Neural progenitor cell (in vitro differentiated cells): ENCODE measurements at regions not wholly inside any gene's neighbourhood (a gene's known extent, or its start where the extent isn't known, plus 50 kb on each side); places are given as distances from the start of the nearest gene placed in this dataset.

Experiments used
- DNase-seq: peaks from one replicate; pipeline ENCODE4 v3.0.0-alpha.2; 2016; ENCODE audit warnings: low spot score
- H2AFZ ChIP-seq: fragments of 200-600 bp; sonication (generic); replicated peaks from 2 replicates; pipeline ENCODE4 v1.6.1; 2016; ENCODE audit warnings: antibody characterized with exemption
- H3F3A ChIP-seq: fragments of 200-600 bp; sonication (generic); 2 replicates; pipeline ENCODE4 v1.6.1; 2016; ENCODE audit warnings: antibody characterized with exemption, low read depth
- H3K27ac ChIP-seq: fragments of 200-600 bp; sonication (generic); 2 replicates; pipeline ENCODE4 v1.5.1; 2016; ENCODE audit warnings: mild to moderate bottlenecking
- H3K27me3 ChIP-seq: fragments of 200-600 bp; sonication (generic); 2 replicates; pipeline ENCODE4 v1.6.1; 2016; ENCODE audit warnings: mild to moderate bottlenecking, moderate library complexity
- H3K36me3 ChIP-seq: fragments of 200-600 bp; sonication (generic); 2 replicates; pipeline ENCODE4 v1.5.1; 2016
- H3K4me1 ChIP-seq: fragments of 200-600 bp; sonication (generic); 2 replicates; pipeline ENCODE4 v1.6.1; 2016; ENCODE audit warnings: mixed run types
- H3K4me2 ChIP-seq: fragments of 200-600 bp; sonication (generic); 2 replicates; pipeline ENCODE4 v1.6.1; 2016
- H3K4me3 ChIP-seq: fragments of 200-600 bp; sonication (generic); 2 replicates; pipeline ENCODE4 v1.5.1; 2016
- H3K79me2 ChIP-seq: fragments of 200-600 bp; sonication (generic); 2 replicates; pipeline ENCODE4 v1.6.1; 2016; ENCODE audit warnings: low read depth
- H3K9ac ChIP-seq: fragments of 200-600 bp; sonication (generic); 2 replicates; pipeline ENCODE4 v1.6.1; 2016
- H3K9me3 ChIP-seq: fragments of 200-600 bp; sonication (generic); 2 replicates; pipeline ENCODE4 v1.5.1; 2016; ENCODE audit warnings: low read depth
- H4K20me1 ChIP-seq: fragments of 200-600 bp; sonication (generic); 2 replicates; pipeline ENCODE4 v1.6.1; 2016; ENCODE audit warnings: low read depth
- H3K27ac Mint-ChIP-seq: 3 replicates; pipeline ENCODE4 v1.8.0; 2021; ENCODE audit warnings: mixed read lengths
- H3K27me3 Mint-ChIP-seq: 2 replicates; pipeline ENCODE4 v1.8.0; 2022; ENCODE audit warnings: low read depth, mild to moderate bottlenecking, inconsistent platforms, moderate library complexity, mixed read lengths; ENCODE audit not compliant: insufficient read depth
- H3K36me3 Mint-ChIP-seq: 3 replicates; pipeline ENCODE4 v1.8.0; 2021; ENCODE audit warnings: mixed read lengths
- H3K4me1 Mint-ChIP-seq: 3 replicates; pipeline ENCODE4 v1.8.0; 2021; ENCODE audit warnings: mixed read lengths
- H3K4me3 Mint-ChIP-seq: 3 replicates; pipeline ENCODE4 v1.8.0; 2021; ENCODE audit warnings: mild to moderate bottlenecking, moderate library complexity, mixed read lengths
- H3K9me3 Mint-ChIP-seq: 3 replicates; pipeline ENCODE4 v1.8.0; 2020; ENCODE audit warnings: mixed read lengths
- CTCF ChIP-seq: fragments of 200-600 bp; sonication (generic); IDR thresholded peaks from 2 replicates; pipeline ENCODE4 v1.5.1; 2017; ENCODE audit warnings: antibody characterized with exemption, mild to moderate bottlenecking
- EZH2 ChIP-seq: fragments of 200-600 bp; sonication (generic); IDR thresholded peaks from 2 replicates; pipeline ENCODE4 v1.6.1; 2017; ENCODE audit warnings: antibody characterized with exemption, mild to moderate bottlenecking, moderate library complexity
- EZH2phosphoT487 ChIP-seq: fragments of 200-600 bp; sonication (generic); IDR thresholded peaks from 2 replicates; pipeline ENCODE4 v1.6.1; 2017; ENCODE audit warnings: antibody characterized with exemption

GRCh38 chr1:221264848-221265247 is 385.6 kb downstream of the HLX start:
- Histone ChIP-seq H3K27me3 (no peaks in the 10 kb centered on the region), H3K4me1 (peaks cover 10% of the 10 kb centered on the region), H3K9me3 (no peaks in the 10 kb centered on the region), H2AFZ (peak overlapping the region; percentile 20), H4K20me1 (no peaks in the 10 kb centered on the region), H3K27ac (no peak overlapping the region), H3K9ac (no peak overlapping the region), H3K79me2 (no peaks in the 10 kb centered on the region), H3K4me2 (no peak overlapping the region), H3K36me3 (no peaks in the 10 kb centered on the region), H3K4me3 (no peak overlapping the region), H3F3A (no peaks in the 10 kb centered on the region)
- TF ChIP-seq CTCF = no peak
- TF ChIP-seq EZH2 = no peak
- TF ChIP-seq EZH2phosphoT487 = no peak
- peaks cover 3% of the 10 kb centered on the region for H3K27me3 Mint-ChIP-seq
- H3K9me3 Mint-ChIP-seq = peaks cover 4% of the 10 kb centered on the region
- H3K4me1 Mint-ChIP-seq = peaks cover 10% of the 10 kb centered on the region
- no peaks in the 10 kb centered on the region for H3K36me3 Mint-ChIP-seq
- no peak overlapping the region for H3K4me3 Mint-ChIP-seq
- no peak for DNase-seq
- no peak overlapping the region for H3K27ac Mint-ChIP-seq

DNA sequence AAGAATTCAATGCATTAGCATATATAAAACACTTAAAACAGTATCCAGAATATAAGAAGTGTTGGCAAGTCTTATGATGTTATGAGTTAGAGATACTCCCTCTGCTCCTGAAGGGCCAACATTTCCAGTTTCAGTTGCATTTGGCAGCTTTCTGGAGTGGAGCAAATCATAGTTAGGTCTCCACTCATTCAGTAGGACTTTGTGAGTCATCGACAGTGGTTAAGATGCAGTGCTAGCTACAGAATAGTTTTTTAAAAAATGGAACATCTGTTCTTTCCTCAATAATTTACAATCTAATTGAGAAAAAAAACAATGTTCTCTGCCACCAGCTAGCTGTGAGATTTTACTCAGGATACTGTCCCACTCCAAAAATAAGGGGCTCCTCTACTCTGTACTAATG is 389.1 kb downstream of the HLX start:
- H3K9me3 Mint-ChIP-seq = peaks cover 4% of the 10 kb centered on the region

GRCh38 chr1:221271701-221272100 is 392.5 kb downstream of the HLX start:
- Mint-ChIP-seq H3K27me3 (peaks cover 2% of the 10 kb centered on the region), H3K36me3 (no peaks in the 10 kb centered on the region), H3K9me3 (no peaks in the 10 kb centered on the region), H3K4me3 (no peak overlapping the region), H3K4me1 (peaks cover 11% of the 10 kb centered on the region), H3K27ac (no peak overlapping the region)
- no peak for DNase-seq
- Histone ChIP-seq H3K79me2 (no peaks in the 10 kb centered on the region), H3K27ac (no peak overlapping the region), H3K4me2 (no peak overlapping the region), H4K20me1 (no peaks in the 10 kb centered on the region), H3K9ac (no peak overlapping the region), H3K36me3 (no peaks in the 10 kb centered on the region), H3F3A (no peaks in the 10 kb centered on the region), H3K27me3 (no peaks in the 10 kb centered on the region), H3K9me3 (no peaks in the 10 kb centered on the region), H3K4me3 (no peak overlapping the region), H3K4me1 (peaks cover 8% of the 10 kb centered on the region), H2AFZ (no peak overlapping the region)
- TF ChIP-seq EZH2phosphoT487 (no peak), EZH2 (no peak), CTCF (no peak)

More for the DNA sequence above, 389.1 kb downstream of the HLX start:
- peaks cover 3% of the 10 kb centered on the region for H3K27me3 Mint-ChIP-seq
- Histone ChIP-seq H3K9ac (no peak overlapping the region), H3K4me3 (no peak overlapping the region), H2AFZ (no peak overlapping the region), H3K79me2 (no peaks in the 10 kb centered on the region), H3K27me3 (no peaks in the 10 kb centered on the region), H3K4me1 (peaks cover 10% of the 10 kb centered on the region), H3K9me3 (no peaks in the 10 kb centered on the region), H4K20me1 (no peaks in the 10 kb centered on the region), H3K4me2 (no peak overlapping the region), H3F3A (no peaks in the 10 kb centered on the region), H3K27ac (no peak overlapping the region), H3K36me3 (no peaks in the 10 kb centered on the region)
- H3K4me1 Mint-ChIP-seq = peaks cover 10% of the 10 kb centered on the region
- H3K4me3 Mint-ChIP-seq = no peak overlapping the region
- DNase-seq = no peak
- TF ChIP-seq CTCF = no peak
- TF ChIP-seq EZH2 = no peak
- no peak for TF ChIP-seq EZH2phosphoT487
- H3K36me3 Mint-ChIP-seq = no peaks in the 10 kb centered on the region
- no peak overlapping the region for H3K27ac Mint-ChIP-seq

- DNase-seq = no peak
- H3K4me3 Mint-ChIP-seq = no peak overlapping the region
- Histone ChIP-seq H3K9ac (no peak overlapping the region), H3K9me3 (no peaks in the 10 kb centered on the region), H3K4me3 (no peak overlapping the region), H3K79me2 (no peaks in the 10 kb centered on the region), H3F3A (no peaks in the 10 kb centered on the region), H3K27me3 (no peaks in the 10 kb centered on the region), H3K27ac (no peak overlapping the region), H3K4me1 (peaks cover 8% of the 10 kb centered on the region), H4K20me1 (no peaks in the 10 kb centered on the region), H2AFZ (no peak overlapping the region), H3K4me2 (no peak overlapping the region), H3K36me3 (no peaks in the 10 kb centered on the region)
- H3K4me1 Mint-ChIP-seq = peaks cover 11% of the 10 kb centered on the region
- H3K36me3 Mint-ChIP-seq = no peaks in the 10 kb centered on the region
- H3K27ac Mint-ChIP-seq = no peak overlapping the region
- TF ChIP-seq CTCF (no peak), EZH2phosphoT487 (no peak), EZH2 (no peak)
- peaks cover 2% of the 10 kb centered on the region for H3K27me3 Mint-ChIP-seq
- H3K9me3 Mint-ChIP-seq = no peaks in the 10 kb centered on the region
These were observed 393.7 kb downstream of the HLX start for GRCh38 chr1:221272940-221273339.
